GM18868 (cell line): ENCODE measurements at regions not wholly inside any gene's neighbourhood (a gene's known extent, or its start where the extent isn't known, plus 50 kb on each side); places are given as distances from the start of the nearest gene placed in this dataset.
"Not testable (repeated sequence)": the region's sequence is repeated elsewhere in the genome, so short reads cannot be mapped to it uniquely, and the experiment has no call there.

ENCODE experiments used
- ATAC-seq: cut with Tn5 transposase; IDR thresholded peaks from one replicate; pipeline ENCODE4 v1.9.1; 2021; ENCODE audit warnings: mild to moderate bottlenecking, moderate library complexity; ENCODE audit not compliant: unreplicated experiment

DNA sequence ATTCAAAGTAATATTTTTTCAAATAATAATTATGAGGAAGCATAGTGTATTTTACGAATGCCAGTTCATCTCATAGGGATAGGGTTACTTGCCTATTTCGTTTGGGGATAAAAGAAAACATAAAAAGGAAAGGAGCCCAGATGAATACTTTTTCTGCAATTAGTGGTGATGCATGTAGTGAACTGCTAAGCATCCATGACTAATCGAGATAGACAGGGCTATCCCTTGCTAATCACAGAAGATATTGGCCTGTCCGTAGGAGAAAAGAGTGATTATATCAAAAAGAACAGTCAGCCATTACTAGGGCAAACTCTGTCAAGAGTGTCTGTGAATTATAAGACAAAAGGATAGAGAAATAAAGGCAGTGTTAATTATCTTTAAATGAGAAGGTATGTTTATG lies 746.1 kb downstream of the C4orf33 start:
- no peak for ATAC-seq

DNA sequence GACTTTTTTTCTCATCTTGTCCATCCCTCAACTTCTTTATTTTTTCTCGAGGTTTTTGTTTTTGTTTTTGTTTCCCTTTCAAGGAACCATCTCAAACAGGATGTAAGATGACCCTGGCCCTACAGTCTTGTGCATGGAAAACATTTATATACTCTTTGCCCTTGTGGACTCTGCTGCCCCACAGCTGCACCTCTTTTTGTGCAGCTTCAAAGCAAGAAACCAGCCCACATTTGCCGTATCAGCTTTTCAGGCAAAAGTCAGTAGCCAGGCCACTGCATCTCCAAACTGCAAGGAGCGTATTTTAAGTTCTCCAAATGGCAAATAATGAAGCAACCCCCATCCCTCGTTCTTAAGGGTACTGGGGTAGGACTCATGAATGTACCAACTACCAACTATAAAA lies 756.5 kb downstream of the C4orf33 start:
- ATAC-seq, result no peak

DNA sequence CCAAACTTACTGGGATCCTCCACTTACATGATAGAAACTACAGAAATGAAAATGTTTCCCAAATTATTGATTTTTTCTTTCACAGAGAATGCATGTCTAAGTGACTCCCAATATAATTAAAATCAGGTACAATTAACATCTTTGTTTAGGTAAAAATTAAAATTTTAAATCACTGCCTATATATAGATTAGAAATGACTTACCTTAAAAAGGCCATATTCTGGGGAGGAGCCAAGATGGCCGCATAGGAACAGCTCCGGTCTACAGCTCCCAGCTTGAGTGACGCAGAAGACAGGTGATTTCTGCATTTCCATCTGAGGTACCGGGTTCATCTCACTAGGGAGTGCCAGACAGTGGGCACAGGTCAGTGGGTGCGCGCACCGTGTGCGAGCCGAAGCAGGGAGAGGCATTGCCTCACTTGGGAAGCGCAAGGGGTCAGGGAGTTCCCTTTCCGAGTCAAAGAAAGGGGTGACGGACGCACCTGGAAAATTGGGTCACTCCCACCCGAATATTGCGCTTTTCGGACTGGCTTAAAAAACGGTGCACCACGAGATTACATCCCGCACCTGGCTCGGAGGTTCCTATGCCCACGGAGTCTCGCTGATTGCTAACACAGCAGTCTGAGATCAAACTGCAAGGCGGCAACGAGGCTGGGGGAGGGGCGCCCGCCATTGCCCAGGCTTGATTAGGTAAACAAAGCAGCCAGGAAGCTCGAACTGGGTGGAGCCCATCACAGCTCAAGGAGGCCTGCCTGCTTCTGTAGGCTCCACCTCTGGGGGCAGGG lies 757.9 kb downstream of the C4orf33 start:
- not testable (repeated sequence) for ATAC-seq

DNA sequence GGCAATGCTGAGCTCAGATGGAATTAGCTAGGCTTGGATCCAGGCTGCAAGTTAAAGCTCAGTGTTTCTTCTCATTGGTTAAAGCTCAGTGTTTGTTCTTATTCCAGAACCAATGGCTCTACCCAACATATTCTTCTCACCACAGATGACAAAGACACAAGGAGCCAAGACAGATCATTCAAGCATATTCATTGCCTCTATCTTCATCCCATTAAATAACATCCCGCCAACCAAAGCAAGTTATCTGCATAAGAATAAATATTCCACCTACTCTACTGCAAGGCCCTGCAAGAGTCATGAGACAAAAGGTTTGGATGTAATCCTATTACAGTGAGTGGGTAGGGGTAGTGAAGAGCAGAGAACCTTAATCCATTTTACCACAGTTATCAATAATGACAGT lies 766.5 kb downstream of the C4orf33 start:
- no peak for ATAC-seq

DNA sequence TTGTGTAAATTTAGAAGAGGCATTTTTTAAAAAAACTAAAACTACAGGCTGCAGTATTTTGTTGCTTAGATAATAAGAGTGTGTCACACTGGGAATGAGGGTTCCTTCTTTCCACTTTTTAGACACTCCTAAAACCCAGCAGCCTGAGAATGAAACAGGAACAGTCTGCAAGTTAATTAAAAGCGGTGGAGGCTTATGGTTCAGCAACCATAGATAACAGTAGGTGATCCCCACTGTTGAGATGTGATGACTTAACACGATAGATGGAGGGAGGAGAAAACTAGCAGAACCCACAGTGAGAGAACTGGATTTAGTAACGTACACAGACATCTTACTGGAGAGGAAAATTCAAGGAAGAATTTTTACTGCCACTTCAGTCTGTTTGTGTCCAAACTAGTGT lies 767.3 kb downstream of the C4orf33 start:
- ATAC-seq, result no peak

DNA sequence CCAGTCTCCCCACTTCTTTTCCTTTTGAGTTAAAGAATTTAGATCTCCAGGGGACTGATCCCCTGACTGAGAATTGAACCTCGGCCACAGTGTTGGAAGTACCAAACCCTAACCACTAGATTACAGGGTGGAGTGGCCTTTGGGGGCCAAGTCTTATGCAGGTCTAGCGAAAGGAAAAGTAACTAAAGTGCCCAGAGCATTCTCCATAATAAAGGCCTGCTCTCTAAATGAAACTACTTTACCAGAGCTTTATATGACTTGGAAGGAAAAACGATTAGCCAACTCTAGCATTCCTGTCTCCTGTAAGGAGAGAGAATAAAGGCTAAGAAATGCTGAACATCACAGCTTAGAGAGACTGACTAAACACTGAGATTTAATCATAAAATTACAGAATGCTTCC lies 788.0 kb downstream of the C4orf33 start:
- no peak for ATAC-seq

DNA sequence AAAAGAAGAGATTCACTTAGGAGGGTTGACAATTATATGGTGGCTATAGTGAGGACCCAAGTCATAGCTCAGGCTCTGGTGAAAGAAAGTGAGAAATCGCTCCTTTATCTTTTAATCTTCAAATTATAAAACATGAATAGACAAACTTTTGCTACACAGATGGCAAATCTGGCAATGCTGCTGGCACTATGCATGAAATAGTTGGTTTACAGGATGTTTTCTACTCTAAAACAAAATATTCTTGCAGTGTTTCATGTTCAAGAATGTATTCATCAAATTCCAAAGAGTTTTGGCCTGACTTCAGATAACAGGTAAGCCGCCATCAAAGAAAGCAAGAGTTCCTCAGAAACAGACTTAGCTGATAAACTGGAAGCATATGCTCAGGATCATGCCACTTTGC lies 801.2 kb downstream of the C4orf33 start:
- no peak for ATAC-seq

DNA sequence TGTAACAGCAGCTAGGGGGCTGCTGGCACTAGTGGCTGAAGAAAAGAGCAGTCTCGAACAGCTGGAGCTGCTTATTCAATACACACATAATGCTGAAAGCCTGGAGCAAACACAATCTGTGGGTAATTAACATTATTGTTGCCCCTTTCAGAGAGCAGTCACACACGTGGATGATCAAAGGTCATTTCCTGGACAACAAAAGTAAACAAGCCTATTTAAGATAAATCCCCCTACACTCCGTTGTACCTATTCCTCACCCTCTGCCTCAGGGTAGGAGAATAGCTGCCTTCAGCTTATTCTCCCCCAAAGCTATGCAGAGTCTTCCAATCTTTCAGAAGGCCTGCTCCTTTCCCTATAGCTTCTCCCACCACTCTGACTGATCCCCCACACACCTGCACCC lies 803.9 kb downstream of the C4orf33 start:
- no peak for ATAC-seq

DNA sequence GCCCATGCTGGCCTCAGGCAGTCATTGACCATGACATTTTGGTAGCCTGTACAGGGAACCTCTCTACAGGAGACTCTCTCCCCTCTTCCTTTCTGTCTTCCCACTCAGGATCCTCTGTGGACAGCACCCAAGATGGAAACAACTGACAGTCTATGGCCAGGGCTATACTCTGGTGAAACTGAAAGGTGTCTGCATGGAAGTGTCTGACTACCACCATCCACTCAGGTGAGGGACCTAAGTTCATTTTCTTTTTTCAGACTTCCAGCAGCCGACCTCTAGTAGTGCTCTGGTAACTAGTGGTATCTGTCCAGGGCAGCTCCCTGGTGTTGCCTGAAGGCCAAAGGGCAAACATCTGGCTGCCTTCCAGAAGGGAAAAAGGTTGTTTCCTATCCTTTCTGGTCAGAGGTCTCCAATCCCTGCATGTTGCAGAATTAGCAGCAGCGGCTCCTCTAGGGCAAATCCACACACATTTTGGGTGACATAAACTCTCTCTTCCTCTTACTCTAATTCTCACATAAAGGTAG lies 804.5 kb downstream of the C4orf33 start:
- ATAC-seq, result no peak

DNA sequence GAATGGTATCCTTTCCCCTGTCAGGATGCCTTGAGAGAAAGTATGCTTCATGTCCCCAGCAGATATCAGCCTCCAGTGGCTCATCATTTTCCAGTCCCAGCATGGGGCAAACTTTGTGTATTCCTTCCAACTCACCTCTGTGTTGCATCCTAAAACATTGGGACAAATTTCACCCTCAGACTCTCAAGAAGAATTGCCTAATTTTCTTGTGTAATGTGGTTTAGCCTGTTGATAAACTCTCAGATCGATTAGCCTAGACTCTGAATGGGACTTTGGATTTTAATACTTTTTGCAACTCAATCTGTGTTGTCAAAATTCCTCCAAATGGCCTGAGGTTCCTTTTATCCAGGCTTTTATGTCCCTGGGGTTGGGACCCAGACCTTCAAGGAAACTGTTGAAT lies 805.3 kb downstream of the C4orf33 start:
- no peak for ATAC-seq

DNA sequence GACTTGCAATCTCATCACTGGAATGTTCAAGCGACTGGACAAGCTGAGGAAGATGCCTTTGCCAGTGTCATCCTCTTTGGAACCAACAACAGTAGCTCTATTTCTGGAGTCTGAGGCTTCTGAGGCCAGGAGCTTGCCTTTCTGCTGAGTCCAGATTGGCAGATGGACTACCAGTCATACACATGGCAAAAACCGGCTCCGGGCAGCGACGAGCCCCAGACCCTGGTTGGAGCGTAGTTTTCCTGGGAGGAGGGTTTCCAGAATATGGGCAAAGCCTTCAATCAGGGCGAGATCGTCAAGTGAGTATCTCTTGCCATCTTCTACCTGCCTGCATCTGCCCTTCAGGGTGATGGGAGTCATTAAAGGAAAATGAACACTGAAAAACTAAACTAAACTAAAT lies 807.9 kb downstream of the C4orf33 start:
- no peak for ATAC-seq

DNA sequence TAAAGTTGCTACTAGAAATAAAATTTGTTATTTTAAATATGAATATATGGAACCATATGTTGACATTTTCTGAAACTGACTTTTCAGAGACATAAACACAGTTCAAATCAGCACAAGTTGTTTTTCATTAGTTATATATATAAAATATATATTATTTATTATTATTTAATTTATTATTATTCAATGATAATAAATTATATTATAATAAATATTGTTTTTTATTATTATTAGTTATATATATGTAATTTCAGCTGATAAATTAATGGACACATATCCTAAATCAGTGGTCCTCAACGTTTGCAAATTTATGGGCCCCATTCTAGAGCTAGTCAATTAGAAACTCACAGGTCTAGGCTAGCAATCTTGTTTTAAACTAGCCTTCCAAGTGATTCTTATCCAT lies 809.3 kb downstream of the C4orf33 start:
- no peak for ATAC-seq

DNA sequence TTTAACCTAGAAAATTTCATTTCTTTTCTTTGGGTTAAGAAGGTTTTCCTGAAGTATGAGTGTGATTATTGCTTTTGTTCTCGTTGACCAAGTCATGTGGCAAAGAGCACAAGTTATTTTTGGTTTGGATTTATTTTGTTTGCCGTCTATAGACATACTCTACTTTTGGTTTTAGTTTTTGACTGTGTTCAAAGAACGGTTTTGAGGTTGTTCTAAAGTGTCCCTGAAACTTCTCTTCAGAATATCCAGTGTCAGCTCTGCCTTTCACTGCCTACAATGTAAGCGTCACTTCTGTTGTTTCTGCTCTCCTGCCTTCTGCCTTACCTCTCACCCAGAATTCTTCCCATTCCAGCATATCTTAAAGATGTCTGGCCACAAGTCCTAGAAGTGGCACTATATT lies 812.2 kb downstream of the C4orf33 start:
- ATAC-seq, result no peak

DNA sequence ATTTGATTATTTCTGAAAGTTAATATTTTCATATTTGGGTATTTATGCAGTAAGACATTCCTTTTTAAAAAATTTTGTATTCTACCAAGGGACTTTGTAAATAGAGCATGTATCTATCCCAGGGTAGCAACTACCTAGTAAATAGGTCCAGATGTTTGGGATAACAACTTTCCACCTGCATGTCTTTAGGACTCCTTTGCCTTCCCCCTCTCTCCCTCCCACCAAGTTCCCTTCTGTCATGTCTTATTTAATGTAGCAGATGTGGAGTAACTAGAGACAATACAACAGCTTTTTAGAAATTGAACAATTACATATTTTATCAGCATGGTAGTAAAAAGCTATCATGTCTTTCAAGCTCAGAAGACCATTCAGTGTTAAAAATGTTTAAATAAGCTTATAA lies 821.0 kb downstream of the C4orf33 start:
- no peak for ATAC-seq

DNA sequence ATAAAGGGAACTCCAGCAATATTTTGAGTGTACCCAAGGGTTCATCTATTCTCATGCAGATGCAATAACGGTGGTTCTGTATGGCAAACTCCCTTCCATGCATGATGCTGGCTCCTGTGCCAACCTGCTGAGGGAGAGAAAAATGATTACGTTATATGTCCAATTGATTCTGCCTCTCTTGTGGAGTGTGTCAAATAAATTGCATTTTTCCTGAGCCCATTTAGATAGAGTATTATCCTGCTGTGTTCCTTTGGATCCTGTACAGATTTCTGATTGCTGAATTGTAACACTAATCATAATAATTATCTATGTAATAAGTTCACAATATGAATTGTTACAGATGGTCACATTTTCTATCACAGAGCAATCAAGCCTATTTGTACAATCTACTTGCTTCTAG lies 821.7 kb downstream of the C4orf33 start:
- ATAC-seq, result no peak

DNA sequence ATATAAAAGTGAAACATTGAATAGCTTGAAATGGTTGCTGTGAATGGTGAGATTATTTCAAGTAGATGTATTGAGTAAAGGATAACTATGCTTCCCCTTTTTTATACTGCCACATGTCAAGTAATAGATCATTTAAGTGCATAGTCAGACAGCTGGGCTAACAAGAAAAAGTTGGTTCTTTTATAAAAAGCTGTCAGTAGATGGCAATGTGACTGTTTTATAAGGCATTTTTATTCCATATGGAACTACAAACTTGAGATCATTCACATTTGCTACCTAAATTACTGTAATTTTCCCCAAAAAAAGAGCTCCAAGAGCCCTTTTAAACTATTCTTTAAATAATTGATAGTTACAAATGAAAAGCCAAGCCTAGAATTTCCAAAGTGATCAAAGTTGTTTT lies 831.0 kb downstream of the C4orf33 start:
- no peak for ATAC-seq

DNA sequence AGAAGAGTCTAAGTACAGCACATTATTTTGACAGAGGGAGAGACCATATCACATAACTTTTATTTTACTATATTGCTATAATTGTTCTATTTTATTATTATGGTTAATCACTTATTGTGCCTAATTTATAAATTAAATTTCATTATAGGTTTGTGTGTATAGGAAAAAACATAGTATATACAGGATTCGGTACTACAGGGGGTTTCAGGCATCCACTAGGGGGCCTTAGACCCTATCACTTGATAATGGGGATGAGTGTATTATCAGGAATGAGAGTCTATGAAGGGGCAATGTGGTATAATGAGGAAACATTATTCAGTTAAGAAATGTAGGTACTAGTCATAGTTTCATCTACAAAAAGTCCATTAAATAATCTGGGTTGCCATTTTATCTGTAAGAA lies 833.1 kb downstream of the C4orf33 start:
- ATAC-seq, result no peak

DNA sequence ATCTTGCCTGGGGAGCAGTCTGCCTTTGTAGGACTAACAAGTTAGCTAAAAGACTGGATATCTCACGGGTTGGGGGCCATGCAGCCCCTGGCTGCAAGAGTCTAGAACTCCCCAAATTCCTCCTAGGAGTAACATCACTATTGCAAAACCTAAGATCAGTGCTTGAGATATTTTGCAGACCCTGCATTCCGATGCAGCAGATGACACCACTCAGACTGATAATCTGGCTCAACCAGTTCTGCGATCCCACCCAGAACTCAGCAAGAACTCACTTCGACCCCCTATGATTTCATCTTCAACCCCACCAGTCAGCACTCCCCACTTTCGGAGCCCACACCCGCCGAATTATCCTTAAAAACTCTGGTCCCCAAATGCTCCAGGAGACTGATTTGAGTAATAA lies 834.0 kb downstream of the C4orf33 start:
- no peak for ATAC-seq

DNA sequence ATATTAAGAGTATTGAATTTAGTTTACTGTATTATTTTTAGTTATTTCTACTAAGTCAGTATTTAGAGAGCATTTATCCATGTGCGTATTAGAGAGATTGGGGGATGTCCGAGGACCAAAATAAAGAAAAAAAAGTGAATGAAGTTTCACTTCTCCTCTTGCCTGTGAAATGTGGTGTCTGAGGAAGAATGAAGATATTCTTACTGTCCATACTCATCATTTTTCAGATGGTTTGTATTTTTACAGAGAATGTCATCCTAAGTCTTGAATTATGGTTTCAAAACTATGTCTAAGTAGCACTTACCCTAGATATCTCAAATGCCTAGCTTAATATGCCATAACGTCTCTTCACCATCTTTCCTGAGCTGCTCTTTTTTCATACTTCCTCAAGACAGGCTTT lies 854.3 kb downstream of the C4orf33 start:
- ATAC-seq, result no peak

DNA sequence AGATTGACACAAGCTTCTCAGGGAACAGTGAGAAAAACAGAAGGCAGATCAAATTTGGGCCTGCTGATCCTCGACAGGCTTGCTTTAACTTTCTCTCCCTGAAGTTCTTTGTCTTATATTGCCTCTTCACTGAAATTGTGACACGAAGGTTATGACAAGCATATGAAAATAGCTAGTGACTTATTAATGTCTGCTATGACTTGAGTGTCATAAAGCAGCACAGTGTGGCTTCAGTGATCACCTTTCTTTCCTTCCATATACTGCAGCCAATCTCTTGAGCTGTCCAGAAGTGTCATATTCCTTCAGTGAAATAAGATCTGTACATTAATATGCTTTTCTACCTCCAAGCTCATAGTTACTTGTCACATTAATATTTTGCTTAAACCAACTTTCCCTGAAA lies 870.2 kb downstream of the C4orf33 start:
- no peak for ATAC-seq

DNA sequence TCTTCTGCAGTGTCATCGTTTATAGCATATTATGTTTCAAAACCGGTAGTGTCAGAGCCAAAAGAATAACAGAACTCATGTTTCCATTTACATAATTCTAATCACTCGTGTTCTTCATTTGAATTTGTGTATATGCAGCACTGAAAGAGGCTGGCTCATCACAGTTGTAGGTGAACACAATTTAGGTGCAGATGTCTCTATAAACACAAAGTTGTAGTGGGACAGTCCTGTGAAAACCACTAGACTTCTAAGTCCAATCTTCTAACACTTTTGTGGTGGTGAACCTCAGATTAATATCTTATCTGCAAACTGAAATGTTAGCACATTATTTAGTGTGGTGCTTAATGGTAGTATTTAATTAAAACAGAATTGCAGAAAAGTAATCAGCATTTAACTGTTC lies 872.4 kb downstream of the C4orf33 start:
- ATAC-seq, result no peak

DNA sequence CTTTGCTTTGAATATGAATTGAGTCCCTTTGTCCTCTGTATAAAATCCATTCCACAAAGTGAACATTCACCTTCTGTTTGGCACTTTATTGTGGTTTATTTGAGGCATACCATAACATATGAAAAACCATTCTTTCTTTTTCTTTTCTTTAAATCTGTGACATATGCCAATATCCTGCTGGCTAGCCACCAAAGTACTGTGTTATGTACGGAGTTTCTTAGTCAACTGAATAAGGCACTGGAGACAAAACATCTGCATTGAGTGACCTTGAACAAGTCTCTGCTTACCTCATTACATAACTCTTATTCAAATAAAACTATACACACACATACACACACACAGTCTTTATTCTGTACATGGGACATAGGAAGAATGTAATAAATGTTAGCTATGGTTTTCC lies 872.8 kb downstream of the C4orf33 start:
- no peak for ATAC-seq

DNA sequence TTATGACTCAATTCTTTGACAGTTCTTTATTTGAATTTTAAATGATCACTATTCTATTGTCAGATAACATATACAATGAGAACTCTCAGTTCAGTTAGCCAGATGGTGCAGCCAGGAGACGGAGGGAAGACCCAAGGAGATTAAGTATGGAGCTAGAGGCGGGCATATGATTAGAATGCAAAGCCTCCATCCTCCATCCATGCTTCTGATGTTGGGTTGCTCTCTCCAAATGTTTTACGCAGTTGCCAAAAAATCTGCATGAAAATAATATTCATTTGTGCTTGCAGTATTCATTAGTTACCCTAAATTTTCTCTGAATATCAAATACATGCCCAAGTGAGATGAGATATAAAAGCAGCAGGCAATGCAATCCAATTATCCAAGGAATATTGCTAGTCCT lies 874.8 kb downstream of the C4orf33 start:
- ATAC-seq, result no peak
